HepG2 (cell line): ENCODE measurements at regions not wholly inside any gene's neighbourhood (a gene's known extent, or its start where the extent isn't known, plus 50 kb on each side); places are given as distances from the start of the nearest gene placed in this dataset.

Source experiments
- ATAC-seq: fragments of 200-7000 bp; cut with Tn5 transposase; 3 replicates; pipeline ENCODE4 v1.9.1; 2020; ENCODE audit warnings: mild to moderate bottlenecking, moderate library complexity
- BruUV-seq: library from RNA; stranded (reverse); fragments of 400-500 nt; replicated peaks from 2 replicates; lab custom pipeline; 2021; lab: Mats Ljungman, UMichigan
- CTCF ChIA-PET: fragments of 300-600 bp; formaldehyde crosslinking; extraction: SDS; loops from one replicate; lab custom pipeline; 2021; ENCODE audit warnings: low total read pairs, inconsistent platforms, low intra/inter-chr PET ratio; lab: Yijun Ruan, JAX
- POLR2A ChIA-PET: fragments of 350-600 bp; sonication (Branson Sonifier 250); formaldehyde crosslinking; loops from one replicate; lab custom pipeline; 2020; ENCODE audit warnings: antibody characterized with exemption, inconsistent platforms; lab: Yijun Ruan, JAX
- DNase-seq: peaks from one replicate; pipeline ENCODE4 v3.0.0-alpha.2; 2015; ENCODE audit warnings: low spot score
- FAIRE-seq: peaks from 3 replicates; lab custom pipeline; 2011; peaks lifted over from hg19 to GRCh38; lab: Jason Lieb, UNC
- H2AFZ ChIP-seq: one replicate; pipeline ENCODE4 v1.6.1; 2011; ENCODE audit warnings: low read length, inconsistent platforms
- H3K27ac ChIP-seq: fragments of 300-600 bp; 3 replicates; pipeline ENCODE4 v1.8.0; 2011; ENCODE audit warnings: mixed run types, mild to moderate bottlenecking, mixed read lengths, low read length, inconsistent platforms; ENCODE audit not compliant: insufficient read depth; ENCODE audit errors: extremely low read length
- H3K27me3 ChIP-seq, 2 experiments: fragments of 200-600 bp in 1 of 2; 2 replicates in 1 of 2; 3 replicates in 1 of 2; pipeline versions ENCODE4 v1.6.0 to v1.8.0; 2011; ENCODE audit warnings: low read length in 2 of 2, mild to moderate bottlenecking in 2 of 2, moderate library complexity in 2 of 2, inconsistent platforms in 1 of 2; ENCODE audit not compliant: insufficient read depth in 2 of 2, control insufficient read depth in 1 of 2
- H3K36me3 ChIP-seq, 2 experiments: fragments of 200-600 bp in 1 of 2; replicated peaks in 1 of 2; 2 replicates in 1 of 2; 3 replicates in 1 of 2; pipeline versions ENCODE4 v1.5.1 to v1.8.0; 2011; ENCODE audit warnings: low read length in 2 of 2, inconsistent platforms in 1 of 2; ENCODE audit not compliant: insufficient read depth in 2 of 2, control insufficient read depth in 1 of 2
- H3K4me1 ChIP-seq: 2 replicates; pipeline ENCODE4 v1.5.1; 2012; ENCODE audit warnings: low read length, inconsistent platforms; ENCODE audit not compliant: insufficient read depth
- H3K4me2 ChIP-seq: 2 replicates; pipeline ENCODE4 v1.6.0; 2011; ENCODE audit warnings: low read depth, low read length, inconsistent platforms
- H3K4me3 ChIP-seq, 3 experiments: fragments of 200-600 bp in 1 of 3; sonication (generic), shearing (Covaris generic) in 1 of 3; replicated peaks in 1 of 3; 2 replicates each; pipeline ENCODE4 v1.5.1; 2011 to 2016; ENCODE audit warnings: low read length in 3 of 3, inconsistent platforms in 2 of 3, low read depth in 2 of 3, mild to moderate bottlenecking in 2 of 3, control low read depth in 1 of 3, mixed read lengths in 1 of 3; ENCODE audit not compliant: insufficient read depth in 1 of 3
- H3K79me2 ChIP-seq: one replicate; pipeline ENCODE4 v1.6.1; 2011; ENCODE audit warnings: low read length, inconsistent platforms; ENCODE audit not compliant: insufficient read depth
- H3K9ac ChIP-seq: 2 replicates; pipeline ENCODE4 v1.6.0; 2011; ENCODE audit warnings: mild to moderate bottlenecking, low read depth, low read length, inconsistent platforms; ENCODE audit not compliant: insufficient read depth
- H3K9me3 ChIP-seq: 2 replicates; pipeline ENCODE4 v1.5.1; 2012; ENCODE audit warnings: mild to moderate bottlenecking, low read length
- H4K20me1 ChIP-seq: 2 replicates; pipeline ENCODE4 v1.6.0; 2011; ENCODE audit warnings: inconsistent platforms, mild to moderate bottlenecking, low read length, moderate library complexity; ENCODE audit not compliant: insufficient read depth
- ATF2 ChIP-seq: sonication (generic); formaldehyde crosslinking; IDR thresholded peaks from 2 replicates; pipeline ENCODE4 v1.4.0; 2020; ENCODE audit warnings: missing genetic modification reagents
- POLR2AphosphoS5 ChIP-seq: IDR thresholded peaks from 2 replicates; pipeline ENCODE4 v1.6.1; 2012; ENCODE audit warnings: low read depth, low read length
- SKI ChIP-seq: fragments of 450-650 bp; IDR thresholded peaks from one replicate; pipeline ENCODE4 v1.6.1; 2018; ENCODE audit warnings: mild to moderate bottlenecking; ENCODE audit not compliant: partially characterized antibody
- SNAPC4 ChIP-seq: sonication (generic); formaldehyde crosslinking; IDR thresholded peaks from 2 replicates; pipeline ENCODE4 v1.4.0; 2020; ENCODE audit warnings: mild to moderate bottlenecking, missing genetic modification reagents
- YEATS4 ChIP-seq: sonication (generic); formaldehyde crosslinking; IDR thresholded peaks from 2 replicates; pipeline ENCODE4 v1.4.0; 2020; ENCODE audit warnings: missing genetic modification reagents, borderline replicate concordance
- ZNF709 ChIP-seq: sonication (generic); formaldehyde crosslinking; IDR thresholded peaks from 2 replicates; pipeline ENCODE4 v1.5.0; 2020; ENCODE audit warnings: mild to moderate bottlenecking, missing genetic modification reagents
- WGBS: methylation state at CpG from one replicate; pipeline ENCODE4 v1.1.6; 2017; ENCODE audit warnings: low lambda C conversion rate; 5-methylcytosine and 5-hydroxymethylcytosine counted together
- in situ Hi-C: cut with HindIII; loops from 2 replicates; pipeline ENCODE4 v1.10.0; 2017; ENCODE audit warnings: low pct_unique_long_range_greater_than_20kb; ENCODE audit not compliant: extremely low pct_ligation_motif_present
- intact Hi-C: fragments of 100-400 bp; cut with micrococcal nuclease; formaldehyde crosslinking; loops from one replicate; pipeline ENCODE4 v1.10.0; 2022; ENCODE audit not compliant: unreplicated experiment
- TF ChIP-seq, protein P1 (sequence below): IDR thresholded peaks from 2 replicates; pipeline ENCODE4 v1.6.1; 2016; ENCODE audit warnings: missing compliant biosample characterization, missing genetic modification reagents, borderline replicate concordance
- TF ChIP-seq, protein P2 (sequence below): sonication (generic); formaldehyde crosslinking; conservative IDR thresholded peaks from 2 replicates; pipeline ENCODE4 v1.8.0; 2022; ENCODE audit warnings: mild to moderate bottlenecking, moderate library complexity, missing genetic modification reagents
- TF ChIP-seq, protein P3 (sequence below): sonication (generic); formaldehyde crosslinking; IDR thresholded peaks from 2 replicates; pipeline ENCODE4 v1.4.0; 2020; ENCODE audit warnings: mild to moderate bottlenecking, missing genetic modification reagents

DNA sequence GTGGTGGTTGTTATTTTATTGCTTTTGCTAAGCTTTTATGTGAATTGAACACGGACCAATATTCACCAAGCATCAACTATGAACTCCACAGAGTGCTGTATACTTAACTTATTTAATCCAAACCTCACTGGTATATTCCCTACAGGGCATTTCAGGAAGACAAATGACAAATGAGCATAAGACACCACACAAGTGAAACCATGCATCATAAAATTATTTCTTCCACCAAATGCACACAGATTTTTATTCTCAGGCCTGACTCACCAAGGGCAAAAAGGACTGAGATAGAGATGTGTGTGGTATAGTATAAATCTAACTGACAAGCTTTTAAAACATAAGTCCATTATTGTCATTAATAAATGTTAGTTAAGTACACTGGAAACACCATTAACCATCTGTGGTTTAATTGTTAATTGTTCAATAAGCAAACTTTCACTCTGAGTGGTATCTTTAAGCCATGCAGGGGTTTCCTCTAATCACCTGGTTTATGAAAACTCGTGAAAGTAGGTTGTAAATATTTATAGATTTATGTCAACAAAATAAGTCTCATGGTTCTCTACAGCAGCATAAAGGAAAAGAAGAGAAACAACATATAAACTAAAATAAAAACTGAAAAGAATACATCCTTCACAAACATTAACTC lies 77.6 kb upstream of the CRIM1 start:
- WGBS, result 0% methylated on average over 2 of the region's 2 CpGs
- H3K4me3 ChIP-seq, result no peak overlapping the region
- H3K9ac ChIP-seq, result no peak overlapping the region
- intact Hi-C loops (no loop called here), in situ Hi-C loops (no loop called here)
- H2AFZ ChIP-seq, result no peak overlapping the region
- no peaks in the 10 kb centered on the region for H3K79me2 ChIP-seq
- 0 out of 2 replicates have a peak, but pooled peaks cover 6% of the 10 kb centered on the region for H3K9me3 ChIP-seq
- no peaks in the 10 kb centered on the region for H3K27me3 ChIP-seq
- no peaks in the 10 kb centered on the region for H3K4me1 ChIP-seq
- FAIRE-seq, result no peak
- ChIA-PET CTCF (no interaction called here), POLR2A (no interaction called here)
- no peaks in the 10 kb centered on the region for H4K20me1 ChIP-seq
- no peak overlapping the region for H3K4me2 ChIP-seq
- no TSS peak for BruUV-seq
- no peak for ATAC-seq
- no peak overlapping the region for H3K27ac ChIP-seq
- H3K36me3 ChIP-seq, result no peaks in the 10 kb centered on the region
- no peak for DNase-seq
- TF ChIP-seq SKI (no peak), ATF2 (no peak), ZNF709 (CRISPR knock-in tag) (no peak), YEATS4 (CRISPR knock-in tag) (no peak), SNAPC4 (CRISPR knock-in tag) (no peak), POLR2AphosphoS5 (no peak)
- TF ChIP-seq, protein P1, sequence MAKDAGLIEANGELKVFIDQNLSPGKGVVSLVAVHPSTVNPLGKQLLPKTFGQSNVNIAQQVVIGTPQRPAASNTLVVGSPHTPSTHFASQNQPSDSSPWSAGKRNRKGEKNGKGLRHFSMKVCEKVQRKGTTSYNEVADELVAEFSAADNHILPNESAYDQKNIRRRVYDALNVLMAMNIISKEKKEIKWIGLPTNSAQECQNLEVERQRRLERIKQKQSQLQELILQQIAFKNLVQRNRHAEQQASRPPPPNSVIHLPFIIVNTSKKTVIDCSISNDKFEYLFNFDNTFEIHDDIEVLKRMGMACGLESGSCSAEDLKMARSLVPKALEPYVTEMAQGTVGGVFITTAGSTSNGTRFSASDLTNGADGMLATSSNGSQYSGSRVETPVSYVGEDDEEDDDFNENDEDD (CRISPR knock-in tag), result no peak
- TF ChIP-seq, protein P2, sequence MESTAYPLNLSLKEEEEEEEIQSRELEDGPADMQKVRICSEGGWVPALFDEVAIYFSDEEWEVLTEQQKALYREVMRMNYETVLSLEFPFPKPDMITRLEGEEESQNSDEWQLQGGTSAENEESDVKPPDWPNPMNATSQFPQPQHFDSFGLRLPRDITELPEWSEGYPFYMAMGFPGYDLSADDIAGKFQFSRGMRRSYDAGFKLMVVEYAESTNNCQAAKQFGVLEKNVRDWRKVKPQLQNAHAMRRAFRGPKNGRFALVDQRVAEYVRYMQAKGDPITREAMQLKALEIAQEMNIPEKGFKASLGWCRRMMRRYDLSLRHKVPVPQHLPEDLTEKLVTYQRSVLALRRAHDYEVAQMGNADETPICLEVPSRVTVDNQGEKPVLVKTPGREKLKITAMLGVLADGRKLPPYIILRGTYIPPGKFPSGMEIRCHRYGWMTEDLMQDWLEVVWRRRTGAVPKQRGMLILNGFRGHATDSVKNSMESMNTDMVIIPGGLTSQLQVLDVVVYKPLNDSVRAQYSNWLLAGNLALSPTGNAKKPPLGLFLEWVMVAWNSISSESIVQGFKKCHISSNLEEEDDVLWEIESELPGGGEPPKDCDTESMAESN, result no peak
- TF ChIP-seq, protein P3, sequence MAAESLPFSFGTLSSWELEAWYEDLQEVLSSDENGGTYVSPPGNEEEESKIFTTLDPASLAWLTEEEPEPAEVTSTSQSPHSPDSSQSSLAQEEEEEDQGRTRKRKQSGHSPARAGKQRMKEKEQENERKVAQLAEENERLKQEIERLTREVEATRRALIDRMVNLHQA (CRISPR knock-in tag), result no peak
